ENCODE measurements at regions not wholly inside any gene's neighbourhood (a gene's known extent, or its start where the extent isn't known, plus 50 kb on each side); places are given as distances from the start of the nearest gene placed in this dataset.

DNA sequence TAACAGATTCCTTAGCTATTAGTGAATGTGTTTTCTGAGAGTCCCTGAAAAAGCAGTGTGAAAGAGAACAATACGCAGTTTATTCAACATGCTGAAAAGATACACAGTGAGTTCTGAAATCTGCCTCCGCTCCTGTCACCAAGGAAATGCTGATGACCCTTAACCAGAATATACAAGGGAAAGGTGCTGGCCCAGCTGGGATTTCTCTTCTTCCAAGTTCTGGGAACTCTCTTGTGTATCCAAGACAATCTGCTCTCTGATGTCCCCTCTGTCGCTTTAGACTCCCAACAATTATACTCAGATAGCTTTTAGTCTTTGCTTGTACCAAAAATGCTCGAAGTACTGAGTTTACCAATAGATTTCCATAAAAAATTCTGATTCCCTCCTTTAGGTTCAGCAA lies 214.9 kb downstream of the TMEM167A start:
- RAD21 ChIA-PET (ENCODE audit: low non-redundant PET in 1 of 2, low total read pairs in 2 of 2, uncharacterized antibody in 2 of 2, unreplicated experiment in 2 of 2): no interaction called here
- BruUV-seq (replicated peaks): no TSS peak
- H3K36me3 ChIP-seq (ENCODE audit: control insufficient read depth in 1 of 2, insufficient read depth in 2 of 2, low read length in 2 of 2): no peaks in the 10 kb centered on the region
- ATAC-seq (no peak), DNase-seq (ENCODE audit: low read depth, low spot score) (no peak)
- no peak overlapping the region for H3K9ac ChIP-seq (ENCODE audit: low read length)
- no peak for TF ChIP-seq JUND (IDR thresholded peaks at IDR 0.05)
- TF ChIP-seq ZNF274 (IDR thresholded peaks at IDR 0.05; ENCODE audit: low read depth, low read length): no peak
- TF ChIP-seq, protein P1, sequence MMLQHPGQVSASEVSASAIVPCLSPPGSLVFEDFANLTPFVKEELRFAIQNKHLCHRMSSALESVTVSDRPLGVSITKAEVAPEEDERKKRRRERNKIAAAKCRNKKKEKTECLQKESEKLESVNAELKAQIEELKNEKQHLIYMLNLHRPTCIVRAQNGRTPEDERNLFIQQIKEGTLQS (IDR thresholded peaks at IDR 0.05): no peak
- no peak for TF ChIP-seq CEBPB (IDR thresholded peaks at IDR 0.05; ENCODE audit: low read depth)
- no peak for TF ChIP-seq ELF1 (IDR thresholded peaks at IDR 0.05; ENCODE audit: borderline replicate concordance, low read depth)
- no peak for TF ChIP-seq TCF7L2 (IDR thresholded peaks at IDR 0.05; ENCODE audit: borderline replicate concordance, extremely low read depth, insufficient read depth, insufficient read length)
- no peak for TF ChIP-seq CBX3 (IDR thresholded peaks at IDR 0.05; ENCODE audit: low read depth)
- TF ChIP-seq YY1 (IDR thresholded peaks at IDR 0.05; ENCODE audit: extremely low read depth, insufficient replicate concordance, low read depth, low read length): no peak
- CTCF ChIA-PET: no interaction called here
- no peaks in the 10 kb centered on the region for H3K4me1 ChIP-seq (ENCODE audit: control insufficient read depth in 1 of 2, insufficient read depth in 2 of 2, low read length in 2 of 2)
- no peaks in the 10 kb centered on the region for H3K27me3 ChIP-seq (ENCODE audit: insufficient read depth, low read length)
- H3K79me2 ChIP-seq (ENCODE audit: insufficient read depth, low read length): no peaks in the 10 kb centered on the region
- intact Hi-C loops (cut with micrococcal nuclease): no loop called here
- H2AFZ ChIP-seq (ENCODE audit: low read depth, low read length, poor library complexity, severe bottlenecking): no peak overlapping the region
- POLR2A ChIA-PET: no interaction called here
- no peak overlapping the region for H3K4me2 ChIP-seq (ENCODE audit: low read length)
- H3K27ac ChIP-seq (ENCODE audit: low read depth, low read length): no peak overlapping the region
- H3K9me3 ChIP-seq (ENCODE audit: control insufficient read depth in 1 of 2, insufficient read depth in 1 of 2, low read depth in 1 of 2, low read length in 2 of 2): no peaks in the 10 kb centered on the region
- H4K20me1 ChIP-seq (ENCODE audit: insufficient read depth): no peaks in the 10 kb centered on the region
- H3K9me2 ChIP-seq (ENCODE audit: insufficient read depth): no peaks in the 10 kb centered on the region
- no peak overlapping the region for H3K4me3 ChIP-seq (replicated peaks in 1 of 2; ENCODE audit: low read depth in 1 of 2, low read length in 2 of 2)

DNA sequence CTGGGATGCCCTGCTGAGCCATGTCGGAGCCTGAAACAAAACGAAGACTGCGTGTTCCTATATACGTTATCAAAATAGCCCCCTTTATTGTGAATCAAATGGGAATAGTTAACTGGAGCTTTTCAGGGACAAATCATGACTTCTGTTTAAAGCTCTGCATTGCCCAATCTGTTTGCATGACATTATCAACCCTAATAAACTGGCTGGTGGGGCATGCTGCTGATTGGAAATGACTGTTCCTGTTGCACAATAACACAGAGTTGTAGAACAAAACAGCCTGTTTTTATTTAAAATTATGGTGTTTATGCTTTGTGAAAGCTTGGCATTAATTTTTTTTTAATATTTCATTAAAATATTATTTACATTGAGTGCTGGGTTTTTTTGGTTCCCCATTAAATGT lies 215.5 kb downstream of the TMEM167A start:
- intact Hi-C loops (cut with micrococcal nuclease): no loop called here
- no peaks in the 10 kb centered on the region for H3K9me2 ChIP-seq (ENCODE audit: insufficient read depth)
- H2AFZ ChIP-seq (ENCODE audit: low read depth, low read length, poor library complexity, severe bottlenecking): no peak overlapping the region
- H3K79me2 ChIP-seq (ENCODE audit: insufficient read depth, low read length): no peaks in the 10 kb centered on the region
- H3K36me3 ChIP-seq (ENCODE audit: control insufficient read depth in 1 of 2, insufficient read depth in 2 of 2, low read length in 2 of 2): no peaks in the 10 kb centered on the region
- H3K27me3 ChIP-seq (ENCODE audit: insufficient read depth, low read length): no peaks in the 10 kb centered on the region
- ChIA-PET CTCF (no interaction called here), RAD21 (ENCODE audit: low non-redundant PET in 1 of 2, low total read pairs in 2 of 2, uncharacterized antibody in 2 of 2, unreplicated experiment in 2 of 2) (no interaction called here), POLR2A (no interaction called here)
- no peak overlapping the region for H3K4me2 ChIP-seq (ENCODE audit: low read length)
- H4K20me1 ChIP-seq (ENCODE audit: insufficient read depth): no peaks in the 10 kb centered on the region
- no peaks in the 10 kb centered on the region for H3K9me3 ChIP-seq (ENCODE audit: control insufficient read depth in 1 of 2, insufficient read depth in 1 of 2, low read depth in 1 of 2, low read length in 2 of 2)
- H3K9ac ChIP-seq (ENCODE audit: low read length): no peak overlapping the region
- TF ChIP-seq YY1 (IDR thresholded peaks at IDR 0.05; ENCODE audit: extremely low read depth, insufficient replicate concordance, low read depth, low read length): no peak
- no peak for TF ChIP-seq SP1 (IDR thresholded peaks at IDR 0.05; ENCODE audit: low read depth)
- TF ChIP-seq, protein P2, sequence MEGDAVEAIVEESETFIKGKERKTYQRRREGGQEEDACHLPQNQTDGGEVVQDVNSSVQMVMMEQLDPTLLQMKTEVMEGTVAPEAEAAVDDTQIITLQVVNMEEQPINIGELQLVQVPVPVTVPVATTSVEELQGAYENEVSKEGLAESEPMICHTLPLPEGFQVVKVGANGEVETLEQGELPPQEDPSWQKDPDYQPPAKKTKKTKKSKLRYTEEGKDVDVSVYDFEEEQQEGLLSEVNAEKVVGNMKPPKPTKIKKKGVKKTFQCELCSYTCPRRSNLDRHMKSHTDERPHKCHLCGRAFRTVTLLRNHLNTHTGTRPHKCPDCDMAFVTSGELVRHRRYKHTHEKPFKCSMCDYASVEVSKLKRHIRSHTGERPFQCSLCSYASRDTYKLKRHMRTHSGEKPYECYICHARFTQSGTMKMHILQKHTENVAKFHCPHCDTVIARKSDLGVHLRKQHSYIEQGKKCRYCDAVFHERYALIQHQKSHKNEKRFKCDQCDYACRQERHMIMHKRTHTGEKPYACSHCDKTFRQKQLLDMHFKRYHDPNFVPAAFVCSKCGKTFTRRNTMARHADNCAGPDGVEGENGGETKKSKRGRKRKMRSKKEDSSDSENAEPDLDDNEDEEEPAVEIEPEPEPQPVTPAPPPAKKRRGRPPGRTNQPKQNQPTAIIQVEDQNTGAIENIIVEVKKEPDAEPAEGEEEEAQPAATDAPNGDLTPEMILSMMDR (IDR thresholded peaks at IDR 0.05 in 2 of 3, conservative IDR thresholded peaks at IDR 0.05 in 1 of 3; ENCODE audit: borderline replicate concordance in 1 of 3, insufficient read depth in 1 of 3, low read depth in 2 of 3, low read length in 2 of 3): no peak
- no peak for TF ChIP-seq CEBPB (IDR thresholded peaks at IDR 0.05; ENCODE audit: low read depth)
- TF ChIP-seq TCF7L2 (IDR thresholded peaks at IDR 0.05; ENCODE audit: borderline replicate concordance, extremely low read depth, insufficient read depth, insufficient read length): no peak
- TF ChIP-seq POLR2AphosphoS5 (IDR thresholded peaks at IDR 0.05; ENCODE audit: low read depth, low read length): no peak
- TF ChIP-seq JUND (IDR thresholded peaks at IDR 0.05): no peak
- TF ChIP-seq ZFX (IDR thresholded peaks at IDR 0.05): no peak
- no peaks in the 10 kb centered on the region for H3K4me1 ChIP-seq (ENCODE audit: control insufficient read depth in 1 of 2, insufficient read depth in 2 of 2, low read length in 2 of 2)
- no peak overlapping the region for H3K4me3 ChIP-seq (replicated peaks in 1 of 2; ENCODE audit: low read depth in 1 of 2, low read length in 2 of 2)
- no peak for DNase-seq (ENCODE audit: low read depth, low spot score)
- no peak overlapping the region for H3K27ac ChIP-seq (ENCODE audit: low read depth, low read length)
- ATAC-seq: no peak
- BruUV-seq (replicated peaks): no TSS peak
